NCI-H2196 (cell line): ENCODE measurements at regions not wholly inside any gene's neighbourhood (a gene's known extent, or its start where the extent isn't known, plus 50 kb on each side); places are given as distances from the start of the nearest gene placed in this dataset.
"Not testable (repeated sequence)": the region's sequence is repeated elsewhere in the genome, so short reads cannot be mapped to it uniquely, and the experiment has no call there.

Source experiments
- DNase-seq: peaks from one replicate; lab custom pipeline; 2025; ENCODE audit not compliant: unreplicated experiment; lab: John Stamatoyannopoulos, UW

GRCh38 chr2:235105821-235106359 lies 154.1 kb downstream of the SH3BP4 start:
- no peak for DNase-seq

DNA sequence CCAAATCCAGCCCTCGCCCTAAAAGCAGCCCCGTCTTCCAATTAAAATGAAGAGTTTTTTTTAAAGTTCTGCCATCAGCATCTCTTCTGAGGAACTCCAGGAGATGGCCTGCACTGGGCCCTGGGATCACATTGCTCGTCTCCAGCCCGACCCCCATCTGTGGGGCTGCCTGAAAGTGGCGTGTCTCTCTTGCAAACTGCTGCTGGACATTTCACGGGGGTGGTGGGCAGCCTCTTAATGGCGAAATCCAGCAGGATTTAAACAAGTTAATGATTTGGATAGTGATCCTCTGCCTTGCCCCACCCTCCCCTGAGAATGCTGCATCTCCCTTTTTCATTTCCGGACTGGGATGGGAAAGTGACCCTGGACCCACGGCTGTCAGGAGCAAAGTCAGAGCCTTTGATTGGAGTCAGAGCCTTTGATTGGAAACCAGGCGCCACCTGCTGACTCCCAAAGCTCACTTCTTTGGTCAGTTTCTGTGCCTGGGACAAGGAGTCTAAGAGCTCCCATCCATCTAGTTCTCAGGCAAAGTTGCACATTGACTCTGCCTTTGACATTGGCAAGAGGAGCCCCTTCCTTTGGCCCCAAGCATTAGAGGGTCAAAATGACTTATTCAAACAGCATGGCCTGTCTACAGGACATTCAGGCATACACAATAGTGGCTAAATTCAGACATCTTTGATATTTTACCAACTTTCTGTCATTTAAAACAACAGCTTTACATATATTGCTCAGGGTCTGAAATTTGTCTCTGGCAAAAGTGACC lies 155.2 kb downstream of the SH3BP4 start:
- peak; percentile 75 for DNase-seq

- peak; percentile 18 for DNase-seq
Observed at GRCh38 chr2:235107640-235107951, 155.8 kb downstream of the SH3BP4 start.

DNA sequence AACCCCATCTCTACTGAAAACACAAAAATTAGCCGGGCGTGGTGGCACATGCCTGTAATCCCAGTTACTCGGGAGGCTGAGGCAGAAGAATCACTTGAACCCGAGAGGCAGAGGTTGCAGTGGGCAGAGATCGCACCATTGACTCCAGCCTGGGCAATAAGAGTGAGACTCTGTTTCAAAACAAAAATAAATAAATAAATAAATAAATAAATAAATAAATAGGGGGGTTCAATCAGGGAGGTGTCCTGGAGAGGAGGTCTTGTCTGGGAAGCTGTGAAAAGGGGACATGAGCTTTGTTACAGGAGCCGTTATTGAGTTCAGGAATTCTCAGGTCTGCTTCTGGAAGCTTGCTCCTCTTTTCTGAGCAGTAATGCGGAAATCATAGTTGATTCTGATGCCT lies 157.7 kb downstream of the SH3BP4 start:
- DNase-seq = not testable (repeated sequence)

- no peak for DNase-seq
Observed at GRCh38 chr2:235112365-235112764, 160.5 kb downstream of the SH3BP4 start.

- no peak for DNase-seq
Observed at GRCh38 chr2:235113854-235114253, 162.0 kb downstream of the SH3BP4 start.

DNA sequence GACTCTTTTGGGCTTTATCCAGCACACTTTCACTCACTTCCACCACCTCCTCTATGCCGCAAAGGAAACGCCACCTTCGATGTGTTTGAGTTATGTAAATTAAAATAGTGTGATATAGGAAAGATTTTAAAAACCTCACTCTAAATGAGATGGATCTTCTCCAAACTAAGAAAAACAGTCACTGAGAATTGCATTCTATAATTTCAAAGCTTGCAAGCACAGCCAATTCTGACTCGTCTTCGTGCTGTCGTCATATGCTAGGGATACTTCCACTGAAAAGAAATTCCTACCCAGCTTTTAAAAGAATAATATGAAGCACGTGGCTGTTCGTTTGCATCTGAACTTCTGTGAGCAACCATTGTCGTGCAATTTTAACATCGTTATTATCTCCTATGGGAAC lies 162.5 kb downstream of the SH3BP4 start:
- no peak for DNase-seq

DNA sequence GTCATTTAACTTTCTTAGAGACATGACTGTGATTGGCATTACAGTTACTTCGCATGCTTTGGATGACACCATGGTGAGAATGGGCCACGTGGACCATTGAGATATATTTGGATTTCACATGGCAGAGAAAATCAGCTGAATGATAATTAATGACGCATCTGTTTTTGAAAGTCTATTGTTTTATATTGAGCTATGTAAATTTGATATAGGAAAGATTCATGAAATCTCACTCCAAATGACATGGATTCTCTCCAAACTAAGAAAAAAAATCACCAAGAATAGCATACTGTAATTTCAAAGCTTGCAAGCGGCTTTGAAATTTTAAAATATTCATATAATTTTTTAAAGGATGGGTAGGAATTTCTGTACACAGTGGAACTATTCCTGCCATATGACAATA lies 163.7 kb downstream of the SH3BP4 start:
- DNase-seq = no peak

GRCh38 chr2:235116885-235117492 lies 165.2 kb downstream of the SH3BP4 start:
- peak; percentile 77 for DNase-seq

- DNase-seq = no peak
Observed at GRCh38 chr2:235126768-235127167, 175.0 kb downstream of the SH3BP4 start.

DNA sequence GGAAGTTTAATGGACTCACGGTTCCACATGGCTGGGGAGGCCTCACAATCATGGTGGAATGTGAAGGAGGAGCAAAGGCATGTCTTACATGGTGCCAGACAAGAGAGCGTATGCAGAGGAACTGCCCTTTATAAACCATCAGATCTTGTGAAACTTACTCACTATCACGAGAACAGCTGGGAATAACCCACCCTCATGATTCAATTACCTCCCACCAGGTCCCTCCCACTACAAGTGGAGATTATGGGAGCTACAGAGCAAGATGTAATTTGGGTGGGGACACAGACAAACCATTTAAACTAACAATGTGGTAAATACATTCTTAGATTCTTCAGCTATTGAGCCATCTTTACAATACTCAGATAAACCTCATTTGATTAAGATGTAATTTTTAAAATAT lies 176.1 kb downstream of the SH3BP4 start:
- DNase-seq = no peak

DNA sequence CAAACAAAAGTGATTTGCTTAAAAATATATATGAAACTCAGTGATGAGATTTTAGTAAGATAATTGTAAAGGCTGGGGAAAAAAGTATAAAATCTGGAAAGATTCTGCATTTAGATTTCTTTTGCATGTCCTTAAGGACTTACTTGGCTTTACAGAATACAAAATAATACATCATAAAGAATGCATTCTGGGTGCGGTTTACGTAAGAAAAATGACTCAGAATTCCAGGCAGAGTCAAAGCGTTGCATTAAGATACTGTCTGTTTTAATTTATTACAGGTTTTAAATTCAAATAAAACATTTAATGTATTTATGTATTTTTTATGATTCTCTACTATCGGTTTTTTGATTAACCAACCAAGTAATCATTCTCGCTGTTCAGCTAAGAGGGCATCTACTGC lies 178.0 kb downstream of the SH3BP4 start:
- DNase-seq = no peak

- no peak for DNase-seq
Observed at GRCh38 chr2:235131334-235132305, 179.8 kb downstream of the SH3BP4 start.

DNA sequence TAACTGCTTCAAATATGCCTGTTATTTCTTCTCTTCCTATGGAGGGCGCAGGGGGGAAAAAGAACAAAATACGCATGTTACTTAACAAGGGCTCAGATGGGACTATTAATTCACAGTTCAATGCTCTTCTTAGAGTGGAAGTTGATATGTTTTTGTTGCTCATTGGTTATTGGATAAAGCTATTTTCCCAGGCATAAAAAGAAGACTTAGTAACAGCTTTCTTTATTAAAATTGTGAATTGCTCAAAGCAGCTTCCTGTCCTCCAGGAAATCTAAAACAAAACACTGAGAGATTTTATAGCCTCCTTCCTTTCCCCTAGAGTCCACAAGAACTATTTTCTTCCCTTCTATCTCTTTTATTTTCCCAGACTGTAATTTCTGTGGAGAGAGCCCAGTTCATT lies 180.8 kb downstream of the SH3BP4 start:
- no peak for DNase-seq

DNA sequence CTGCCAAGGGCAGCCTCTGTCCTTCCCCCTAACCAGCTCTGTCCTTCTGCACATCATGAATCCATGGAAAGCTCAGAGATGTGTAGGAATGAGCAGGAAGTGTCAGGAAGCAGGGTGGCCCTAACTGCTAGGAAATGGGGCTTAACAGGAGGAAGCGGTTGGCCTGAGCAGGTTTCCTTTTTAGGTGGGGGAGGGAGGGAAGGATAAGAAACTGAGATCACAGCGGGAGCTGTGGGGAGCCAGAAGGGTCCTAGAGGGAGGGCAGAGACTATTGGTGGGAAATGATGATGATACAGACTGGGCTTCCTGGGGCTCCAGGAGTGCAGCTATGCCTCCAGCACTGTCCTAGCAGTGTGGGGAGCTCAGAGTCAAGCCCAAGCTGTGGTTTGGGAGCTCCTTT lies 182.0 kb downstream of the SH3BP4 start:
- no peak for DNase-seq

DNA sequence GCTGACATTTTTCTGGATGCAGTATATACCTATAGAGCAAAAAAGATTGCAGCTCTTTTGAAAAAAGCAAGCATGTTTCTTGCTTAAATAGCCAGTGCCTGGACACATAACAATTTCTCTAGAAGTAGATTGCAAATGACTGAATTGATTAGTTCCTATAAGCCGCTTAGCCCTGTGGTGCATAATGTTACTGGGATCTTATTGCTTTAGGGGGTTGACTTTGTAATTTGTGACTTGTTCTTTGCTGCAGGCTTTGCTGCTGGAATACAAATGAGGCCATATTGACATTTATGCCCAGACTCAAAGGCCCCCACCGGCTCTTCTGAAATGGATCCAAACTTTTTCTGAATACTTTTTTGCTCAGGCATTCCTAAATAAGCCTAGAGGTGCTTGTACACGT lies 182.6 kb downstream of the SH3BP4 start:
- DNase-seq = no peak

DNA sequence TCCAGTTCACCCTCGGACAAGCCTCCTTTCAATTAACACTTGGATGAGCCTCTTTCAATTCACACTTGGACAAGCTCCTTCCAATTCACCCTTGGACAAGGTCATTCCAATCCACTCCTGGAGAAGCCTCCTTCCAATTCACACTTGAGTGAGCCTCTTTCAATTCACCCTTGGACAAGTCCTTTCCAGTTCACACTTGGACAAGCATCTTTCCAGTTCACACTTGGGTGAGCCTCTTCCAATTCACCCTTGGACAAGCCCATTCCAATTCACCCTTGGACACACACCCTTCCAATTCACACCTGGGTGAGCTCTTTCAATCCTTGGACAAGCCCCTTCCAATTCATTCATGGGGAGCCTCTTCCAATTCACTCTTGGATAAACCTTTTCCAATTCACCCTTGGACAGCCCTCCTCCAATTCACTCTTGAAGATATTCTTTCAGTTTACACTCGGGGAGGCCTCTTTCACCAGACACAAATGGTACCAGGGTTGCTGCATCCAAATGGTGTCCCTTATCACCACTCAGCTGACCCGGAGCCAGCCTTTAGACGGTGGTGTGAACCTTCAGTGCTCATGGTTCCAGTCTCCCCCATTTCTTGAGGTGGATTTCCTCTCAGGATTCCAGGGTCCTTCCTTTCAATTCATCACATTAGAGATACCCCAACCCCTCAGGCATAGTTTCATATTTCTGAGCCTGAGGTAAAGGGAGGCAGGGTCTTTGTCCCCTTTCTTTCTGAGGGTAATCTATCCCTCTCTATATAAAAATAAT lies 183.6 kb downstream of the SH3BP4 start:
- DNase-seq = no peak

DNA sequence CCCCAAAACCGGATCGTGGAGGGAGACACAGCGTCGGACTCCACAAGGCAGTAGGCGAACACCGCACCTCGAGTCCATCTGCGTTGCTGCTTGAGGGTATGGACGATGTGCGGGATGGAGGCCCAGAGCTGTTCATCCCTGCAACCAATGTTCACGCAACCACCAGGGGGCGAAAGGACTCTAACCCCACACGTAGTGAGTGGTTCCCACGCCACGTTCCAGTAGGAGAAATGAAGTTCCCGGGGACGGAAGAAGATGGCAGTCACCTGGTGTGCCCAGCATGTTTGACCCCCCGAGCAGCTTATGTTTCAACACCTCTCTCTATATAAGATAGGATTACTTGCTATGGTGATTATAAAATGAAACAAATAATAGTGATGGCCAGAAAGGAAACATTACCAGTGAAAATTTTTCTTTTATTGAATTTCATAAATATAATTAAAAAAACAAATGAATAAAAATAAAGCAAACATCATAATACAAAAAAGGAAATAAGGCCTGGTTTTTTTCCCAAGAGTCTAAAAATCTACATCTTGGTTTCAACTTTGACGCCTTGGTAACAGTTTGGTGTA lies 184.3 kb downstream of the SH3BP4 start:
- DNase-seq = peak; percentile 48

DNA sequence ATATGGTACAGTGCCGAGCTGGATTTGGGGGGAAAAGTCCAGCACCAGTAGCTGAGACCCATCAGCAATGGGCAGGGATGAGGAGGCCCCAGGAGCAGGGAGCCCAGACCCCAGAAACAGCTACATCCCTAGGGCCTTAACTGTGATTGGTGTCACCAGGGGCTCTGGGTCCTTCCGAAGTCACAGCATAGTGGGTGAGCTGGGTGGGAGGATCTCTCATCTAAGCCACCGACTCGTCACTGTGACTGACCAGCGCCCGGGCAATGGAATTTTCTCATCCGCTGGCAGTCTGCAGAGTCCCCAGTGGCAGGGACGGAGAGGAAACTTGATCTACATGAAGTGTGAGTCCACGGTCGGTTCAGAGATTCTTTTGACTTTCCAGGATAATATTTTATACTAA lies 186.5 kb downstream of the SH3BP4 start:
- DNase-seq = no peak

- DNase-seq = no peak
Observed at GRCh38 chr2:235139956-235140800, 188.4 kb downstream of the SH3BP4 start.
